Neural cell (in vitro differentiated cells): ENCODE measurements at regions not wholly inside any gene's neighbourhood (a gene's known extent, or its start where the extent isn't known, plus 50 kb on each side); places are given as distances from the start of the nearest gene placed in this dataset.

ENCODE experiments used
- H2AFZ ChIP-seq: fragments of 200-600, 300-800 bp; sonication (generic), shearing (Covaris generic); 2 replicates; pipeline ENCODE4 v1.6.0; 2014; ENCODE audit warnings: low read depth, mild to moderate bottlenecking, antibody characterized with exemption, low read length, moderate library complexity
- H3F3A ChIP-seq: fragments of 200-600 bp; shearing (Covaris generic); 2 replicates; pipeline ENCODE4 v1.6.1; 2016; ENCODE audit warnings: mild to moderate bottlenecking, moderate library complexity, mixed read lengths, antibody characterized with exemption, low read length; ENCODE audit not compliant: insufficient read depth, poor library complexity, severe bottlenecking
- H3K27ac ChIP-seq: fragments of 200-600, 300-800 bp; sonication (generic), shearing (Covaris generic); 2 replicates; pipeline ENCODE4 v1.5.1; 2014; ENCODE audit warnings: mild to moderate bottlenecking, low read length, moderate library complexity
- H3K27me3 ChIP-seq: fragments of 300-800, 200-600 bp; sonication (generic), shearing (Covaris generic); 2 replicates; pipeline ENCODE4 v1.6.0; 2014; ENCODE audit warnings: mild to moderate bottlenecking, low read depth, low read length, moderate library complexity; ENCODE audit not compliant: insufficient read depth
- H3K36me3 ChIP-seq: fragments of 300-800, 200-600 bp; sonication (generic), shearing (Covaris generic); 2 replicates; pipeline ENCODE4 v1.5.1; 2014; ENCODE audit warnings: mild to moderate bottlenecking, antibody characterized with exemption, low read length, moderate library complexity; ENCODE audit not compliant: insufficient read depth
- H3K4me2 ChIP-seq: fragments of 300-800, 200-600 bp; sonication (generic), shearing (Covaris generic); 2 replicates; pipeline ENCODE4 v1.6.0; 2014; ENCODE audit warnings: mild to moderate bottlenecking, low read length
- H3K4me3 ChIP-seq: fragments of 300-800, 200-600 bp; sonication (generic), shearing (Covaris generic); 2 replicates; pipeline ENCODE4 v1.5.1; 2014; ENCODE audit warnings: mild to moderate bottlenecking, low read length, moderate library complexity
- H3K79me2 ChIP-seq: fragments of 200-600 bp; shearing (Covaris generic); replicated peaks from 2 replicates; pipeline ENCODE4 v1.6.0; 2014; ENCODE audit warnings: mild to moderate bottlenecking, low read length, moderate library complexity; ENCODE audit not compliant: insufficient read depth
- H3K9ac ChIP-seq: fragments of 300-800, 200-600 bp; sonication (generic), shearing (Covaris generic); 2 replicates; pipeline ENCODE4 v1.6.1; 2016; ENCODE audit warnings: mild to moderate bottlenecking, low read length, mixed read lengths
- H3K9me2 ChIP-seq: fragments of 200-600 bp; shearing (Covaris generic); 2 replicates; pipeline ENCODE4 v1.6.1; 2016; ENCODE audit warnings: mild to moderate bottlenecking, low read length, mixed read lengths; ENCODE audit not compliant: insufficient read depth
- H3K9me3 ChIP-seq: fragments of 200-600, 300-800 bp; sonication (generic), shearing (Covaris generic); 2 replicates; pipeline ENCODE4 v1.6.1; 2016; ENCODE audit warnings: mild to moderate bottlenecking, mixed run types, low read length, moderate library complexity, mixed read lengths
- H4K20me1 ChIP-seq: fragments of 200-600 bp; shearing (Covaris generic); 2 replicates; pipeline ENCODE4 v1.6.1; 2016; ENCODE audit warnings: mild to moderate bottlenecking, mixed run types; ENCODE audit not compliant: insufficient read depth
- CTCF ChIP-seq: fragments of 450-650 bp; IDR thresholded peaks from 2 replicates; pipeline ENCODE4 v1.5.1; 2014; ENCODE audit warnings: antibody characterized with exemption, mild to moderate bottlenecking, moderate library complexity; ENCODE audit not compliant: poor library complexity, severe bottlenecking
- EP300 ChIP-seq: fragments of 450-650 bp; conservative IDR thresholded peaks from 2 replicates; pipeline ENCODE4 v1.6.1; 2014; ENCODE audit warnings: antibody characterized with exemption, mild to moderate bottlenecking, moderate library complexity; ENCODE audit not compliant: poor library complexity, severe bottlenecking
- EZH2 ChIP-seq: fragments of 200-600, 300-800 bp; shearing (Covaris generic), sonication (generic); IDR thresholded peaks from 2 replicates; pipeline ENCODE4 v1.6.1; 2014; ENCODE audit warnings: antibody characterized with exemption, low read length, borderline replicate concordance, mild to moderate bottlenecking; ENCODE audit not compliant: insufficient read depth, poor library complexity, severe bottlenecking
- MXI1 ChIP-seq: fragments of 450-650 bp; conservative IDR thresholded peaks from 2 replicates; pipeline ENCODE4 v1.6.1; 2014; ENCODE audit warnings: antibody characterized with exemption, mild to moderate bottlenecking; ENCODE audit not compliant: poor library complexity, severe bottlenecking
- POLR2AphosphoS5 ChIP-seq: IDR thresholded peaks from 2 replicates; pipeline ENCODE4 v1.6.1; 2012
- RAD21 ChIP-seq: fragments of 450-650 bp; conservative IDR thresholded peaks from 2 replicates; pipeline ENCODE4 v1.6.1; 2014; ENCODE audit warnings: antibody characterized with exemption, mild to moderate bottlenecking, moderate library complexity
- SMC3 ChIP-seq: fragments of 450-650 bp; conservative IDR thresholded peaks from 2 replicates; pipeline ENCODE4 v1.6.1; 2014; ENCODE audit warnings: antibody characterized with exemption, mild to moderate bottlenecking, moderate library complexity; ENCODE audit not compliant: poor library complexity
- TAF1 ChIP-seq: IDR thresholded peaks from 2 replicates; pipeline ENCODE4 v1.6.1; 2012; ENCODE audit warnings: low read depth
- TF ChIP-seq, protein P1 (sequence below): IDR thresholded peaks from 2 replicates; pipeline ENCODE4 v1.6.1; 2012; ENCODE audit warnings: borderline replicate concordance

GRCh38 chr2:235314371-235314930 lies 179.4 kb upstream of the AGAP1 start:
- H3K9me3 ChIP-seq, result peaks cover 3% of the 10 kb centered on the region
- no peak overlapping the region for H3K27ac ChIP-seq
- no peak for TF ChIP-seq EP300
- TF ChIP-seq TAF1, result no peak
- no peak for TF ChIP-seq MXI1
- TF ChIP-seq RAD21, result no peak
- TF ChIP-seq CTCF, result no peak
- TF ChIP-seq SMC3, result no peak
- no peak for TF ChIP-seq POLR2AphosphoS5
- no peak for TF ChIP-seq EZH2
- TF ChIP-seq, protein P1, sequence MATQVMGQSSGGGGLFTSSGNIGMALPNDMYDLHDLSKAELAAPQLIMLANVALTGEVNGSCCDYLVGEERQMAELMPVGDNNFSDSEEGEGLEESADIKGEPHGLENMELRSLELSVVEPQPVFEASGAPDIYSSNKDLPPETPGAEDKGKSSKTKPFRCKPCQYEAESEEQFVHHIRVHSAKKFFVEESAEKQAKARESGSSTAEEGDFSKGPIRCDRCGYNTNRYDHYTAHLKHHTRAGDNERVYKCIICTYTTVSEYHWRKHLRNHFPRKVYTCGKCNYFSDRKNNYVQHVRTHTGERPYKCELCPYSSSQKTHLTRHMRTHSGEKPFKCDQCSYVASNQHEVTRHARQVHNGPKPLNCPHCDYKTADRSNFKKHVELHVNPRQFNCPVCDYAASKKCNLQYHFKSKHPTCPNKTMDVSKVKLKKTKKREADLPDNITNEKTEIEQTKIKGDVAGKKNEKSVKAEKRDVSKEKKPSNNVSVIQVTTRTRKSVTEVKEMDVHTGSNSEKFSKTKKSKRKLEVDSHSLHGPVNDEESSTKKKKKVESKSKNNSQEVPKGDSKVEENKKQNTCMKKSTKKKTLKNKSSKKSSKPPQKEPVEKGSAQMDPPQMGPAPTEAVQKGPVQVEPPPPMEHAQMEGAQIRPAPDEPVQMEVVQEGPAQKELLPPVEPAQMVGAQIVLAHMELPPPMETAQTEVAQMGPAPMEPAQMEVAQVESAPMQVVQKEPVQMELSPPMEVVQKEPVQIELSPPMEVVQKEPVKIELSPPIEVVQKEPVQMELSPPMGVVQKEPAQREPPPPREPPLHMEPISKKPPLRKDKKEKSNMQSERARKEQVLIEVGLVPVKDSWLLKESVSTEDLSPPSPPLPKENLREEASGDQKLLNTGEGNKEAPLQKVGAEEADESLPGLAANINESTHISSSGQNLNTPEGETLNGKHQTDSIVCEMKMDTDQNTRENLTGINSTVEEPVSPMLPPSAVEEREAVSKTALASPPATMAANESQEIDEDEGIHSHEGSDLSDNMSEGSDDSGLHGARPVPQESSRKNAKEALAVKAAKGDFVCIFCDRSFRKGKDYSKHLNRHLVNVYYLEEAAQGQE, result no peak
- H3K79me2 ChIP-seq, result no peaks in the 10 kb centered on the region
- no peaks in the 10 kb centered on the region for H3K36me3 ChIP-seq
- no peaks in the 10 kb centered on the region for H4K20me1 ChIP-seq
- no peak overlapping the region for H3K4me2 ChIP-seq
- H2AFZ ChIP-seq, result no peak overlapping the region
- H3F3A ChIP-seq, result no peaks in the 10 kb centered on the region
- no peaks in the 10 kb centered on the region for H3K9me2 ChIP-seq
- H3K27me3 ChIP-seq, result no peaks in the 10 kb centered on the region
- H3K4me3 ChIP-seq, result no peak overlapping the region
- no peak overlapping the region for H3K9ac ChIP-seq

DNA sequence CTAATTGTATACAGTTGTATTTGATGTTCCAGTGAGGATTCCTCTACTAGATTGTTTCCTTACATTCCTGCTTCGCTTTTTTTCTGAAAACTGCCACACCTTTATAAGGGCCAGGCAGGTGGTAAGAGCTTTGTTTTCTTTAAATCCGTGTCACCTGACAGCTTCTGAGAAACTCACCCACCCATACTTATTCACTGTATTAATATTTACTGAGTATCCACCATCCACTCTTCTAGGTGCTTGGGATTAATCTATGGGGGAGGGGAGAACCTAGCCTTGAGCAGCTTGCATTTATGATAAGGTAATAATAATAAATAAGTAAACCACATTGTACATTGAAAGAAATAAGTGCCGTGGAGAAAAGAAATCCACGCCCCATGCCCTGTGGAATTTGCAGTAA lies 174.7 kb upstream of the AGAP1 start:
- no peaks in the 10 kb centered on the region for H3K79me2 ChIP-seq
- H3K36me3 ChIP-seq, result no peaks in the 10 kb centered on the region
- no peaks in the 10 kb centered on the region for H3F3A ChIP-seq
- H3K27me3 ChIP-seq, result no peaks in the 10 kb centered on the region
- no peaks in the 10 kb centered on the region for H3K9me3 ChIP-seq
- H3K9ac ChIP-seq, result no peak overlapping the region
- no peak overlapping the region for H3K27ac ChIP-seq
- H3K4me2 ChIP-seq, result no peak overlapping the region
- H2AFZ ChIP-seq, result no peak overlapping the region
- H3K4me3 ChIP-seq, result no peak overlapping the region
- H4K20me1 ChIP-seq, result no peaks in the 10 kb centered on the region
- H3K9me2 ChIP-seq, result no peaks in the 10 kb centered on the region
- TF ChIP-seq EZH2 (no peak), MXI1 (no peak), CTCF (no peak), POLR2AphosphoS5 (no peak), EP300 (no peak)
- TF ChIP-seq, protein P1, result no peak
